Urothelium cell line (cell line): ENCODE measurements at regions not wholly inside any gene's neighbourhood (a gene's known extent, or its start where the extent isn't known, plus 50 kb on each side); places are given as distances from the start of the nearest gene placed in this dataset.
"Not testable (repeated sequence)": the region's sequence is repeated elsewhere in the genome, so short reads cannot be mapped to it uniquely, and the experiment has no call there.

Experiments used
- DNase-seq: peaks from one replicate; pipeline ENCODE4 v3.0.0; 2011; ENCODE audit warnings: low spot score, mixed read lengths
- FAIRE-seq: peaks from 2 replicates; lab custom pipeline; 2011; peaks lifted over from hg19 to GRCh38; lab: Jason Lieb, UNC

- DNase-seq (no peak), FAIRE-seq (no peak)
Observed at GRCh38 chr5:7192016-7192415, 203.9 kb upstream of the ADCY2 start.

- DNase-seq: no peak
- no peak for FAIRE-seq
Observed at GRCh38 chr5:7202846-7203245, 193.1 kb upstream of the ADCY2 start.

- FAIRE-seq: no peak
- no peak for DNase-seq
Observed at GRCh38 chr5:7207979-7208378, 188.0 kb upstream of the ADCY2 start.

GRCh38 chr5:7208938-7209337, 187.0 kb upstream of the ADCY2 start:
- DNase-seq: no peak
- no peak for FAIRE-seq

GRCh38 chr5:7209658-7210057, 186.3 kb upstream of the ADCY2 start:
- FAIRE-seq (no peak), DNase-seq (no peak)

- no peak for DNase-seq
- FAIRE-seq: peak; percentile 77
Observed at GRCh38 chr5:7210549-7210948, 185.4 kb upstream of the ADCY2 start.

- DNase-seq (no peak), FAIRE-seq (no peak)
Observed at GRCh38 chr5:7213525-7213924, 182.4 kb upstream of the ADCY2 start.

- peak; percentile 96 for FAIRE-seq
- no peak for DNase-seq
Observed at GRCh38 chr5:7214906-7215416, 181.0 kb upstream of the ADCY2 start.

- DNase-seq: no peak
- FAIRE-seq: no peak
Observed at GRCh38 chr5:7218141-7218540, 177.8 kb upstream of the ADCY2 start.

- FAIRE-seq (no peak), DNase-seq (no peak)
Observed at GRCh38 chr5:7220156-7220555, 175.8 kb upstream of the ADCY2 start.

GRCh38 chr5:7221041-7221440, 174.9 kb upstream of the ADCY2 start:
- FAIRE-seq: no peak
- DNase-seq: no peak

GRCh38 chr5:7225826-7226225, 170.1 kb upstream of the ADCY2 start:
- DNase-seq (no peak), FAIRE-seq (no peak)

GRCh38 chr5:7242118-7242710, 153.7 kb upstream of the ADCY2 start:
- no peak for DNase-seq

GRCh38 chr5:7244208-7244607, 151.7 kb upstream of the ADCY2 start:
- FAIRE-seq (no peak), DNase-seq (no peak)

More at GRCh38 chr5:7242118-7242710, 153.7 kb upstream of the ADCY2 start:
- FAIRE-seq: no peak

GRCh38 chr5:7245121-7245651, 150.8 kb upstream of the ADCY2 start:
- FAIRE-seq (no peak), DNase-seq (no peak)

- FAIRE-seq: peak; percentile 48
- no peak for DNase-seq
Observed at GRCh38 chr5:7246287-7246686, 149.7 kb upstream of the ADCY2 start.

- FAIRE-seq (no peak), DNase-seq (no peak)
Observed at GRCh38 chr5:7250004-7250403, 145.9 kb upstream of the ADCY2 start.

GRCh38 chr5:7250611-7251010, 145.3 kb upstream of the ADCY2 start:
- FAIRE-seq (no peak), DNase-seq (no peak)

GRCh38 chr5:7251132-7251531, 144.8 kb upstream of the ADCY2 start:
- FAIRE-seq: no peak

GRCh38 chr5:7261049-7261448, 134.9 kb upstream of the ADCY2 start:
- DNase-seq: peak; percentile 69

More at GRCh38 chr5:7251132-7251531, 144.8 kb upstream of the ADCY2 start:
- DNase-seq: no peak

GRCh38 chr5:7261900-7262299, 134.0 kb upstream of the ADCY2 start:
- FAIRE-seq: no peak
- no peak for DNase-seq

More at GRCh38 chr5:7261049-7261448, 134.9 kb upstream of the ADCY2 start:
- FAIRE-seq: no peak

GRCh38 chr5:7263398-7264015, 132.4 kb upstream of the ADCY2 start:
- DNase-seq, FAIRE-seq: not testable (repeated sequence)
